H1 (cell line): ENCODE measurements at regions not wholly inside any gene's neighbourhood (a gene's known extent, or its start where the extent isn't known, plus 50 kb on each side); places are given as distances from the start of the nearest gene placed in this dataset.

Experiments used
- CTCF ChIA-PET: fragments of 300-600 bp; sonication (Branson Sonifier 250); formaldehyde crosslinking; loops from one replicate; lab custom pipeline; 2021; ENCODE audit not compliant: partially characterized antibody; lab: Charles Lee
- POLR2A ChIA-PET: fragments of 300-600 bp; sonication (Branson Sonifier 250); formaldehyde crosslinking; loops from one replicate; lab custom pipeline; 2021; ENCODE audit warnings: inconsistent platforms; ENCODE audit not compliant: partially characterized antibody; lab: Charles Lee
- DNase-seq, 2 experiments: peaks; one replicate each; pipeline versions ENCODE4 v3.0.0 to v3.0.0-alpha.2; 2010 to 2022; ENCODE audit warnings: low spot score in 2 of 2, low read depth in 1 of 2, mixed read lengths in 1 of 2
- FAIRE-seq: peaks from 2 replicates; lab custom pipeline; 2011; peaks lifted over from hg19 to GRCh38; lab: Jason Lieb, UNC
- H2AFZ ChIP-seq: 2 replicates; pipeline ENCODE4 v1.8.1; 2012; ENCODE audit warnings: low read length, inconsistent platforms
- H2AK5ac ChIP-seq: 2 replicates; pipeline ENCODE4 v1.6.1; 2013; ENCODE audit warnings: low read depth, low read length
- H2BK120ac ChIP-seq: replicated peaks from 2 replicates; pipeline ENCODE3; 2013; ENCODE audit warnings: low read depth, low read length, inconsistent platforms
- H2BK12ac ChIP-seq: 2 replicates; pipeline ENCODE4 v1.6.1; 2013; ENCODE audit warnings: low read depth, low read length
- H2BK15ac ChIP-seq: 2 replicates; pipeline ENCODE4 v1.6.1; 2013; ENCODE audit warnings: low read length
- H2BK20ac ChIP-seq: 2 replicates; pipeline ENCODE4 v1.6.1; 2013; ENCODE audit warnings: low read length
- H2BK5ac ChIP-seq: 2 replicates; pipeline ENCODE4 v1.6.1; 2013; ENCODE audit warnings: low read depth, low read length
- H3K14ac ChIP-seq: 2 replicates; pipeline ENCODE4 v1.6.1; 2013; ENCODE audit warnings: inconsistent platforms; ENCODE audit not compliant: insufficient read length
- H3K18ac ChIP-seq: 2 replicates; pipeline ENCODE4 v1.6.1; 2013; ENCODE audit warnings: low read length; ENCODE audit errors: extremely low read depth
- H3K23ac ChIP-seq: 2 replicates; pipeline ENCODE4 v1.6.1; 2013; ENCODE audit warnings: inconsistent platforms; ENCODE audit not compliant: insufficient read length
- H3K23me2 ChIP-seq: 2 replicates; pipeline ENCODE4 v1.6.1; 2013; ENCODE audit warnings: low read depth, low read length
- H3K27ac ChIP-seq: 2 replicates; pipeline ENCODE4 v1.6.1; 2011; ENCODE audit warnings: low read depth, low read length, inconsistent platforms
- H3K27me3 ChIP-seq, 4 experiments: replicated peaks in 1 of 4; 1 replicate in 1 of 4; 2 replicates in 3 of 4; pipeline versions ENCODE4 v1.6.1 to v1.8.1; 2011 to 2013; ENCODE audit warnings: low read length in 3 of 4, mild to moderate bottlenecking in 3 of 4, inconsistent platforms in 2 of 4, mixed read lengths in 2 of 4, moderate library complexity in 1 of 4; ENCODE audit not compliant: control insufficient read depth in 3 of 4, insufficient read depth in 3 of 4; ENCODE audit errors: extremely low read depth in 1 of 4
- H3K36me3 ChIP-seq, 4 experiments: 2 replicates each; pipeline versions ENCODE4 v1.6.1 to v1.8.1; 2011 to 2013; ENCODE audit warnings: mild to moderate bottlenecking in 4 of 4, low read length in 3 of 4, moderate library complexity in 2 of 4, control low read depth in 1 of 4, inconsistent platforms in 1 of 4; ENCODE audit not compliant: insufficient read depth in 4 of 4, control insufficient read depth in 2 of 4
- H3K4ac ChIP-seq: replicated peaks from 2 replicates; pipeline ENCODE3; 2013; ENCODE audit warnings: low read length, low read depth, mixed read lengths, inconsistent platforms; ENCODE audit not compliant: insufficient read length
- H3K4me1 ChIP-seq, 4 experiments: replicated peaks in 1 of 4; 1 replicate in 1 of 4; 2 replicates in 3 of 4; pipeline versions ENCODE4 v1.6.1 to v1.8.1; 2011 to 2013; ENCODE audit warnings: low read length in 3 of 4, inconsistent platforms in 2 of 4, mixed read lengths in 1 of 4; ENCODE audit not compliant: insufficient read depth in 4 of 4, control insufficient read depth in 3 of 4
- H3K4me2 ChIP-seq, 2 experiments: 2 replicates each; pipeline versions ENCODE4 v1.6.1 to v1.8.1; 2011 to 2013; ENCODE audit warnings: low read depth in 2 of 2, low read length in 2 of 2, control low read depth in 1 of 2, inconsistent platforms in 1 of 2, mild to moderate bottlenecking in 1 of 2; ENCODE audit not compliant: insufficient read depth in 1 of 2
- H3K4me3 ChIP-seq, 4 experiments: fragments of 200-600, 300-600 bp in 1 of 4; sonication (generic), shearing (Covaris generic), sonication (Bioruptor Twin) in 1 of 4; 2 replicates each; pipeline versions ENCODE4 v1.5.1 to v1.8.1; 2011 to 2016; ENCODE audit warnings: low read length in 4 of 4, low read depth in 3 of 4, control low read depth in 2 of 4, inconsistent platforms in 2 of 4, mild to moderate bottlenecking in 2 of 4, mixed read lengths in 1 of 4, moderate library complexity in 1 of 4; ENCODE audit not compliant: insufficient read depth in 2 of 4; ENCODE audit errors: extremely low read depth in 1 of 4
- H3K56ac ChIP-seq: replicated peaks from 2 replicates; pipeline ENCODE3; 2013; ENCODE audit warnings: low read depth, mild to moderate bottlenecking, mixed read lengths, low read length, inconsistent platforms; ENCODE audit not compliant: insufficient read length
- H3K79me1 ChIP-seq: 2 replicates; pipeline ENCODE4 v1.6.1; 2013; ENCODE audit warnings: low read depth, low read length, control low read depth
- H3K79me2 ChIP-seq, 2 experiments: 2 replicates each; pipeline versions ENCODE4 v1.6.1 to v1.8.1; 2012 to 2013; ENCODE audit warnings: low read length in 2 of 2, mild to moderate bottlenecking in 2 of 2, inconsistent platforms in 1 of 2; ENCODE audit not compliant: insufficient read depth in 2 of 2, control insufficient read depth in 1 of 2
- H3K9ac ChIP-seq, 4 experiments: replicated peaks in 1 of 4; 1 replicate in 1 of 4; 2 replicates in 3 of 4; pipeline versions ENCODE4 v1.6.1 to v1.8.1; 2011 to 2013; ENCODE audit warnings: low read depth in 3 of 4, low read length in 3 of 4, control low read depth in 2 of 4, mild to moderate bottlenecking in 2 of 4, moderate library complexity in 2 of 4, inconsistent platforms in 1 of 4; ENCODE audit errors: extremely low read depth in 1 of 4
- H3K9me3 ChIP-seq, 2 experiments: 2 replicates each; pipeline versions ENCODE4 v1.6.1 to v1.8.1; 2012 to 2013; ENCODE audit warnings: mild to moderate bottlenecking in 2 of 2, moderate library complexity in 2 of 2, control low read depth in 1 of 2, inconsistent platforms in 1 of 2, low read depth in 1 of 2, low read length in 1 of 2, mixed read lengths in 1 of 2; ENCODE audit not compliant: insufficient read depth in 2 of 2
- H4K20me1 ChIP-seq, 2 experiments: replicated peaks in 1 of 2; 2 replicates each; pipeline versions ENCODE3 to v1.8.1; 2011 to 2013; ENCODE audit warnings: inconsistent platforms in 2 of 2, low read length in 2 of 2, mild to moderate bottlenecking in 1 of 2; ENCODE audit not compliant: insufficient read depth in 2 of 2, control insufficient read depth in 1 of 2
- H4K5ac ChIP-seq: 2 replicates; pipeline ENCODE4 v1.6.1; 2013; ENCODE audit warnings: low read length, low read depth, mixed read lengths, inconsistent platforms; ENCODE audit not compliant: insufficient read length
- H4K8ac ChIP-seq: 2 replicates; pipeline ENCODE4 v1.8.0; 2013; ENCODE audit warnings: mild to moderate bottlenecking, moderate library complexity, low read length, inconsistent platforms; ENCODE audit not compliant: insufficient read depth; ENCODE audit errors: extremely low read depth
- H4K91ac ChIP-seq: replicated peaks from 2 replicates; pipeline ENCODE3; 2013; ENCODE audit warnings: low read length, mixed read lengths, inconsistent platforms; ENCODE audit not compliant: insufficient read length
- CHD1 ChIP-seq: IDR thresholded peaks from 2 replicates; pipeline ENCODE4 v1.6.1; 2012; ENCODE audit warnings: low read depth, low read length, improper control_type of control experiment
- CREB1 ChIP-seq: IDR thresholded peaks from 2 replicates; pipeline ENCODE4 v1.6.1; 2012; ENCODE audit warnings: inconsistent platforms
- CTBP2 ChIP-seq: IDR thresholded peaks from 2 replicates; pipeline ENCODE4 v1.7.0; 2011; ENCODE audit warnings: borderline replicate concordance, mild to moderate bottlenecking, moderate library complexity, mixed read lengths, low read length; ENCODE audit not compliant: insufficient read depth, insufficient read length
- FOSL1 ChIP-seq: IDR thresholded peaks from 2 replicates; pipeline ENCODE4 v1.6.1; 2011; ENCODE audit warnings: mild to moderate bottlenecking, low read depth, low read length, moderate library complexity; ENCODE audit not compliant: insufficient read depth
- HDAC6 ChIP-seq: IDR thresholded peaks from one replicate; pipeline ENCODE4 v1.7.1; 2012; ENCODE audit warnings: low read depth, mild to moderate bottlenecking, inconsistent platforms, low read length, moderate library complexity
- JUND ChIP-seq: IDR thresholded peaks from 2 replicates; pipeline ENCODE4 v1.6.1; 2011; ENCODE audit warnings: mild to moderate bottlenecking, improper control_type of control experiment, low read length
- SAP30 ChIP-seq: fragments of 300-600 bp; sonication (generic); IDR thresholded peaks from 2 replicates; pipeline ENCODE4 v1.7.1; 2012; ENCODE audit warnings: low read length, moderate library complexity, mild to moderate bottlenecking, inconsistent platforms; ENCODE audit not compliant: insufficient read depth, insufficient replicate concordance
- USF2 ChIP-seq: IDR thresholded peaks from 2 replicates; pipeline ENCODE4 v1.6.1; 2011; ENCODE audit warnings: low read length, improper control_type of control experiment
- TF ChIP-seq, protein P1 (sequence below), 3 experiments: IDR thresholded peaks; 1 replicate in 2 of 3; 2 replicates in 1 of 3; pipeline versions ENCODE4 v1.5.1 to v1.6.1; 2011; ENCODE audit warnings: low read length in 3 of 3, mild to moderate bottlenecking in 3 of 3, inconsistent platforms in 2 of 3, low read depth in 1 of 3, moderate library complexity in 1 of 3; ENCODE audit not compliant: insufficient read depth in 1 of 3; ENCODE audit errors: control extremely low read depth in 1 of 3

DNA sequence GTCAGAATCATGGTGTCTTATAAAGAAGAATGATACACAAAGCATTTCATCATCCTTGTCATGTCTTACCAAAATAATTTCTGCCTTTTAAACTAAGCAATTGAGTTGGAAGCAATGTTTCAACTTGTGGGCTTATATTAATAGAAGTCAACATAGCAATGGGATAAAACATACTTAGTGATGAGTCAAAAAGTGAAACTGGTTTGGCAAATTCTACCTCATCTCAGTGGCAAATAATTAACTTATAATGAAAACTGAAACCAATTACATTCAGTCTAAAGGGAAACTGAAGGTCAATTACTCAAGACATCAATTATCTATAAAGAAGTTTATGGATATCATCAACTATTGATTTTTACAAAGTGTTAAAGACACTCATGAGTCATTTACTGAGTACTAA, 463.8 kb downstream of the BMP2 start:
- no peak overlapping the region for H3K23ac ChIP-seq
- H2BK120ac ChIP-seq, result no peak overlapping the region
- ChIA-PET CTCF (interaction anchor here (1.3 kb wide), 1 partner anchor 17 kb away, joined by 4 read pairs; no protein-coding TSS in a partner anchor), POLR2A (no interaction called here)
- H3K18ac ChIP-seq, result no peak overlapping the region
- H4K8ac ChIP-seq, result no peak overlapping the region
- H4K20me1 ChIP-seq, result no peaks in the 10 kb centered on the region
- no peak for FAIRE-seq
- no peaks in the 10 kb centered on the region for H3K79me1 ChIP-seq
- peaks cover 7 to 10% of the 10 kb centered on the region in 2 experiments; a peak in 2 of 4 replicates for H3K9me3 ChIP-seq
- H3K9ac ChIP-seq, result no peak overlapping the region
- H4K5ac ChIP-seq, result no peak overlapping the region
- no peak overlapping the region for H4K91ac ChIP-seq
- no peak overlapping the region for H3K56ac ChIP-seq
- peaks cover 0 to 5% (median 0%) of the 10 kb centered on the region in 4 experiments; a peak in 1 of 8 replicates for H3K36me3 ChIP-seq
- no peaks in the 10 kb centered on the region for H3K23me2 ChIP-seq
- no peak overlapping the region for H2BK12ac ChIP-seq
- H3K27ac ChIP-seq, result no peak overlapping the region
- TF ChIP-seq FOSL1 (no peak), HDAC6 (no peak), USF2 (no peak), SAP30 (no peak), JUND (no peak), CREB1 (no peak), CTBP2 (no peak), CHD1 (no peak)
- TF ChIP-seq, protein P1, sequence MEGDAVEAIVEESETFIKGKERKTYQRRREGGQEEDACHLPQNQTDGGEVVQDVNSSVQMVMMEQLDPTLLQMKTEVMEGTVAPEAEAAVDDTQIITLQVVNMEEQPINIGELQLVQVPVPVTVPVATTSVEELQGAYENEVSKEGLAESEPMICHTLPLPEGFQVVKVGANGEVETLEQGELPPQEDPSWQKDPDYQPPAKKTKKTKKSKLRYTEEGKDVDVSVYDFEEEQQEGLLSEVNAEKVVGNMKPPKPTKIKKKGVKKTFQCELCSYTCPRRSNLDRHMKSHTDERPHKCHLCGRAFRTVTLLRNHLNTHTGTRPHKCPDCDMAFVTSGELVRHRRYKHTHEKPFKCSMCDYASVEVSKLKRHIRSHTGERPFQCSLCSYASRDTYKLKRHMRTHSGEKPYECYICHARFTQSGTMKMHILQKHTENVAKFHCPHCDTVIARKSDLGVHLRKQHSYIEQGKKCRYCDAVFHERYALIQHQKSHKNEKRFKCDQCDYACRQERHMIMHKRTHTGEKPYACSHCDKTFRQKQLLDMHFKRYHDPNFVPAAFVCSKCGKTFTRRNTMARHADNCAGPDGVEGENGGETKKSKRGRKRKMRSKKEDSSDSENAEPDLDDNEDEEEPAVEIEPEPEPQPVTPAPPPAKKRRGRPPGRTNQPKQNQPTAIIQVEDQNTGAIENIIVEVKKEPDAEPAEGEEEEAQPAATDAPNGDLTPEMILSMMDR (IDR thresholded peaks at IDR 0.05; ENCODE audit: control extremely low read depth in 1 of 3, insufficient read depth in 1 of 3, low read depth in 1 of 3, low read length in 3 of 3), result no peak
- TF ChIP-seq, all 59 proteins: peak for 0
- Histone ChIP-seq H2BK20ac (no peak overlapping the region), H3K4ac (no peak overlapping the region), H3K14ac (no peak overlapping the region), H2BK15ac (no peak overlapping the region), H3K4me3 (no peak overlapping the region), H3K27me3 (no peaks in the 10 kb centered on the region), H2AFZ (no peak overlapping the region), H3K79me2 (no peaks in the 10 kb centered on the region), H2AK5ac (no peak overlapping the region), H3K4me1 (no peaks in the 10 kb centered on the region), H3K4me2 (no peak overlapping the region), H2BK5ac (no peak overlapping the region)
- DNase-seq, result no peak
